HCEC 1CT (cell line): ENCODE measurements at regions not wholly inside any gene's neighbourhood (a gene's known extent, or its start where the extent isn't known, plus 50 kb on each side); places are given as distances from the start of the nearest gene placed in this dataset.
A peak's percentile ranks its signal among the peaks of the same experiment; 100 is the strongest.
"Not testable (repeated sequence)": the region's sequence is repeated elsewhere in the genome, so short reads cannot be mapped to it uniquely, and the experiment has no call there.

Source experiments
- DNase-seq: peaks from one replicate; pipeline ENCODE4 v3.0.0-alpha.2; 2017

GRCh38 chr6:27617046-27617687, 144.3 kb upstream of the ZNF184 start:
- DNase-seq, result peak; percentile 9

GRCh38 chr6:27616328-27617045, 143.6 kb upstream of the ZNF184 start:
- no peak for DNase-seq

- DNase-seq, result no peak
Measured at GRCh38 chr6:27611451-27611850, 138.5 kb upstream of the ZNF184 start.

- DNase-seq, result peak; percentile 68
Measured at GRCh38 chr6:27608916-27609883, 136.3 kb upstream of the ZNF184 start.

GRCh38 chr6:27605401-27606342, 132.8 kb upstream of the ZNF184 start:
- DNase-seq, result peak; percentile 86

- peak; percentile 61 for DNase-seq
Measured at GRCh38 chr6:27604986-27605385, 132.1 kb upstream of the ZNF184 start.

- DNase-seq, result no peak
Measured at GRCh38 chr6:27601668-27602254, 128.9 kb upstream of the ZNF184 start.

GRCh38 chr6:27599859-27600532, 127.1 kb upstream of the ZNF184 start:
- DNase-seq, result no peak

GRCh38 chr6:27597031-27597567, 124.2 kb upstream of the ZNF184 start:
- DNase-seq, result not testable (repeated sequence)

- no peak for DNase-seq
Measured at GRCh38 chr6:27593861-27594260, 121.0 kb upstream of the ZNF184 start.

GRCh38 chr6:27593200-27593818, 120.4 kb upstream of the ZNF184 start:
- DNase-seq, result no peak

GRCh38 chr6:27592481-27593199, 119.7 kb upstream of the ZNF184 start:
- peak; percentile 91 for DNase-seq

- peak; percentile 33 for DNase-seq
Measured at GRCh38 chr6:27591699-27592480, 119.0 kb upstream of the ZNF184 start.

GRCh38 chr6:27585316-27585715, 112.4 kb upstream of the ZNF184 start:
- DNase-seq, result not testable (repeated sequence)

- no peak for DNase-seq
Measured at GRCh38 chr6:27584326-27584725, 111.4 kb upstream of the ZNF184 start.

- DNase-seq, result peak; percentile 70
Measured at GRCh38 chr6:27582928-27583725, 110.2 kb upstream of the ZNF184 start.

GRCh38 chr6:27579973-27580372, 107.1 kb upstream of the ZNF184 start:
- DNase-seq, result no peak

GRCh38 chr6:27577922-27578321, 105.0 kb upstream of the ZNF184 start:
- DNase-seq, result no peak
